Keratinocyte (primary cell): ENCODE measurements at regions not wholly inside any gene's neighbourhood (a gene's known extent, or its start where the extent isn't known, plus 50 kb on each side); places are given as distances from the start of the nearest gene placed in this dataset.
A peak's percentile ranks its signal among the peaks of the same experiment; 100 is the strongest.

Experiments
- DNase-seq: peaks from one replicate; pipeline ENCODE4 v3.0.0-alpha.2; 2011; ENCODE audit warnings: low read depth, missing footprints, low spot score
- FAIRE-seq: peaks from 2 replicates; lab custom pipeline; 2011; peaks lifted over from hg19 to GRCh38; lab: Jason Lieb, UNC
- H2AFZ ChIP-seq: 2 replicates; pipeline ENCODE4 v1.6.0; 2012; ENCODE audit warnings: low read length, control low read depth, inconsistent platforms; ENCODE audit not compliant: control insufficient read depth
- H3K27ac ChIP-seq: 2 replicates; pipeline ENCODE4 v1.5.1; 2011; ENCODE audit warnings: low read length; ENCODE audit not compliant: control insufficient read depth, insufficient read depth
- H3K27me3 ChIP-seq: 3 replicates; pipeline ENCODE4 v1.6.0; 2011; ENCODE audit warnings: low read length; ENCODE audit not compliant: control insufficient read depth, insufficient read depth; ENCODE audit errors: extremely low read depth
- H3K36me3 ChIP-seq, 2 experiments: 2 replicates in 1 of 2; 3 replicates in 1 of 2; pipeline ENCODE4 v1.5.1; 2011; ENCODE audit warnings: low read length in 2 of 2, mild to moderate bottlenecking in 1 of 2; ENCODE audit not compliant: control insufficient read depth in 2 of 2, insufficient read depth in 2 of 2; ENCODE audit errors: extremely low read depth in 1 of 2
- H3K4me1 ChIP-seq: 3 replicates; pipeline ENCODE4 v1.5.1; 2011; ENCODE audit warnings: low read length; ENCODE audit not compliant: control insufficient read depth, insufficient read depth; ENCODE audit errors: extremely low read depth
- H3K4me2 ChIP-seq: 3 replicates; pipeline ENCODE4 v1.6.0; 2011; ENCODE audit warnings: low read depth, low read length; ENCODE audit not compliant: control insufficient read depth, insufficient read depth; ENCODE audit errors: extremely low read depth
- H3K4me3 ChIP-seq, 3 experiments: fragments of 200-600 bp in 1 of 3; sonication (generic) in 1 of 3; 2 replicates in 2 of 3; 3 replicates in 1 of 3; pipeline ENCODE4 v1.5.1; 2011 to 2016; ENCODE audit warnings: low read length in 3 of 3, mild to moderate bottlenecking in 3 of 3, control low read depth in 2 of 3, inconsistent platforms in 1 of 3, low read depth in 1 of 3, mixed read lengths in 1 of 3, mixed run types in 1 of 3, moderate library complexity in 1 of 3; ENCODE audit not compliant: control insufficient read depth in 2 of 3, insufficient read depth in 2 of 3; ENCODE audit errors: extremely low read depth in 1 of 3
- H3K79me2 ChIP-seq: 2 replicates; pipeline ENCODE4 v1.6.0; 2012; ENCODE audit warnings: low read length; ENCODE audit not compliant: control insufficient read depth, insufficient read depth
- H3K9ac ChIP-seq: 3 replicates; pipeline ENCODE4 v1.6.0; 2011; ENCODE audit warnings: low read length; ENCODE audit not compliant: control insufficient read depth, insufficient read depth; ENCODE audit errors: extremely low read depth
- H3K9me1 ChIP-seq: 3 replicates; pipeline ENCODE4 v1.6.0; 2011; ENCODE audit warnings: low read length; ENCODE audit not compliant: control insufficient read depth, insufficient read depth; ENCODE audit errors: extremely low read depth
- H3K9me3 ChIP-seq: 2 replicates; pipeline ENCODE4 v1.5.1; 2012; ENCODE audit warnings: low read depth, low read length; ENCODE audit not compliant: control insufficient read depth
- H4K20me1 ChIP-seq: 3 replicates; pipeline ENCODE4 v1.6.0; 2011; ENCODE audit warnings: low read length; ENCODE audit not compliant: control insufficient read depth, insufficient read depth; ENCODE audit errors: extremely low read depth
- CTCF ChIP-seq, 3 experiments: IDR thresholded peaks in 1 of 3; conservative IDR thresholded peaks in 1 of 3; optimal IDR thresholded peaks in 1 of 3; 2 replicates in 2 of 3; 3 replicates in 1 of 3; pipeline versions ENCODE3 to v1.5.1; 2011; ENCODE audit warnings: low read length in 3 of 3, mild to moderate bottlenecking in 3 of 3, moderate library complexity in 2 of 3, control low read depth in 1 of 3, inconsistent platforms in 1 of 3; ENCODE audit not compliant: insufficient read depth in 2 of 3; ENCODE audit errors: extremely low read depth in 1 of 3
- EZH2 ChIP-seq: IDR thresholded peaks from one replicate; pipeline ENCODE4 v1.6.1; 2012; ENCODE audit warnings: inconsistent platforms, mild to moderate bottlenecking, low read length, moderate library complexity
- dilution Hi-C: fragments of 300-500 bp; cut with MboI; formaldehyde crosslinking; loops from one replicate; pipeline ENCODE4 v1.7.0; 2020; ENCODE audit warnings: low sequenced_read_pairs; ENCODE audit not compliant: extremely low pct_ligation_motif_present

DNA sequence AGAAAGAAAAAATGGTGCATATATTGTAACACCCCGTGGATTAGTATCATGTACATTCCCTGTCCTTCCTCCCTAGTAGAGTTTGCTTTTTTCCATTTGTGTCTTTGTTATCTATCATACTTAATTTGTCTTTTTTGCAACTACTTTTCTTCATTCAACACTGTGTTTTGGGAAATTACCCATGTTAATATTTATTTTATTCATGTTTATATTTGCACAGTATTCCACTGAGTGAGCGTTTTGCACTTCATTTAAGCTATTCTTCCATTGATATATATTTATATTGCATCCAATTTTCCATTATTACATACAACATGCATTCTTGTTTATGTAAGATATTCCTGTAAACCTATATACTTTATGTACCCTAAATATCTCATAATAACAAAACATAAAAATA is 57.6 kb upstream of the FAM171A1 start:
- TF ChIP-seq EZH2 (no peak), CTCF (optimal IDR thresholded peaks at IDR 0.05 in 1 of 3, IDR thresholded peaks at IDR 0.05 in 1 of 3, conservative IDR thresholded peaks at IDR 0.05 in 1 of 3; ENCODE audit: extremely low read depth in 1 of 3, insufficient read depth in 2 of 3, low read length in 3 of 3) (no peak)
- no peak for DNase-seq
- Histone ChIP-seq H3K4me3 (no peak overlapping the region), H3K27ac (no peak overlapping the region), H3K4me2 (no peak overlapping the region), H3K79me2 (no peaks in the 10 kb centered on the region), H4K20me1 (no peaks in the 10 kb centered on the region), H2AFZ (no peak overlapping the region), H3K27me3 (no peaks in the 10 kb centered on the region), H3K4me1 (no peaks in the 10 kb centered on the region), H3K9me3 (no peaks in the 10 kb centered on the region), H3K36me3 (no peaks in the 10 kb centered on the region), H3K9ac (no peak overlapping the region), H3K9me1 (no peaks in the 10 kb centered on the region)
- dilution Hi-C loops: no loop called here
- FAIRE-seq: no peak

DNA sequence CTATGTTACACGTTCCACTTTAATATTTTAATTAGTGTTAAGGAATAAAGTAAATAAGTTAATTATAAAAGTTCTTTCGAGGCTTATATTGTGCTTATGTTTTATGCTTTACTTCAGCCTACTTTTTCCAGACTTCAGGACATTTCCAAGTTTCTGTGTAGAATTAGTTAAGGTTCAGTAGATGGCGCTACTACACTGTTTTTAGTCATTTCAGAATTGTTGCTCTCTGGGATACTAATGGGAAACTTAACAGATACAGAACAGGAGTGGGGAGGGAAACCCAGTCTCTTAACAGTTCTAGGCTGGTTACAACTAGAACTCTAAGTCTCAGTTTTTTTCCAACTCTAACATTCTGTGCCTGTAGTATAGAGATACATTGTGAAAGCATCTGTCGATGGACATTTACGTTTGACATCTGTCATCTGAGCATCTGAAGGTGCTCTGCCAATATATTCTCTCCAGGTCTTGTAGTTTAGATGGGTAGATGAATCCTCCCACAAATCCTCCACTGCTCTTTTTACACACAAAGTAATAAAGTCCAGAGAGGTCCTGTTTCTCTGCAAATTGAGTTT is 56.8 kb upstream of the FAM171A1 start:
- Histone ChIP-seq H2AFZ (no peak overlapping the region), H3K9ac (no peak overlapping the region), H3K9me1 (no peaks in the 10 kb centered on the region), H3K9me3 (no peaks in the 10 kb centered on the region), H4K20me1 (no peaks in the 10 kb centered on the region), H3K4me2 (no peak overlapping the region), H3K27ac (no peak overlapping the region), H3K27me3 (no peaks in the 10 kb centered on the region), H3K4me1 (no peaks in the 10 kb centered on the region), H3K4me3 (no peak overlapping the region), H3K79me2 (no peaks in the 10 kb centered on the region), H3K36me3 (no peaks in the 10 kb centered on the region)
- FAIRE-seq (peak; percentile 53), DNase-seq (no peak)
- peak in 2 of 3 experiments; percentile 28 to 43 for TF ChIP-seq CTCF (optimal IDR thresholded peaks at IDR 0.05 in 1 of 3, IDR thresholded peaks at IDR 0.05 in 1 of 3, conservative IDR thresholded peaks at IDR 0.05 in 1 of 3; ENCODE audit: extremely low read depth in 1 of 3, insufficient read depth in 2 of 3, low read length in 3 of 3)
- no peak for TF ChIP-seq EZH2
- dilution Hi-C loops: no loop called here
